DOHH2 (cell line): ENCODE measurements at regions not wholly inside any gene's neighbourhood (a gene's known extent, or its start where the extent isn't known, plus 50 kb on each side); places are given as distances from the start of the nearest gene placed in this dataset.
"Not testable (repeated sequence)": the region's sequence is repeated elsewhere in the genome, so short reads cannot be mapped to it uniquely, and the experiment has no call there.

Experiments
- H3F3A ChIP-seq: fragments of 200-600 bp; sonication (generic), shearing (Covaris generic); 2 replicates; pipeline ENCODE4 v1.6.0; 2016; ENCODE audit warnings: antibody characterized with exemption, mild to moderate bottlenecking; ENCODE audit not compliant: control insufficient read depth, insufficient read depth
- H3K27ac ChIP-seq: fragments of 200-600 bp; sonication (generic); 2 replicates; pipeline ENCODE4 v1.5.1; 2014; ENCODE audit warnings: low read depth, mild to moderate bottlenecking, low read length, moderate library complexity
- H3K27me3 ChIP-seq: fragments of 200-600 bp; sonication (generic); 2 replicates; pipeline ENCODE4 v1.6.1; 2014; ENCODE audit warnings: mild to moderate bottlenecking, low read length, mixed read lengths; ENCODE audit not compliant: control insufficient read depth
- H3K36me3 ChIP-seq: fragments of 200-600 bp; sonication (generic); 2 replicates; pipeline ENCODE4 v1.6.1; 2014; ENCODE audit warnings: mild to moderate bottlenecking, low read length, moderate library complexity, mixed read lengths; ENCODE audit not compliant: control insufficient read depth
- H3K4me1 ChIP-seq: fragments of 200-600 bp; sonication (generic); 2 replicates; pipeline ENCODE4 v1.6.1; 2014; ENCODE audit warnings: mild to moderate bottlenecking, low read length, mixed read lengths; ENCODE audit not compliant: control insufficient read depth
- H3K4me2 ChIP-seq: fragments of 200-600 bp; sonication (generic); 2 replicates; pipeline ENCODE4 v1.6.0; 2014; ENCODE audit warnings: mild to moderate bottlenecking, low read length, moderate library complexity
- H3K4me3 ChIP-seq: fragments of 200-600 bp; sonication (generic); 2 replicates; pipeline ENCODE4 v1.5.1; 2014; ENCODE audit warnings: mild to moderate bottlenecking, low read length, mixed read lengths
- H3K79me2 ChIP-seq: fragments of 200-600 bp; sonication (generic); 2 replicates; pipeline ENCODE4 v1.6.1; 2014; ENCODE audit warnings: mild to moderate bottlenecking, low read length, mixed read lengths; ENCODE audit not compliant: control insufficient read depth
- H3K9me2 ChIP-seq: fragments of 200-600 bp; sonication (generic); replicated peaks from 2 replicates; pipeline ENCODE4 v1.6.1; 2014; ENCODE audit warnings: mild to moderate bottlenecking, low read length, mixed read lengths; ENCODE audit not compliant: control insufficient read depth
- H3K9me3 ChIP-seq: fragments of 200-600 bp; sonication (generic); 2 replicates; pipeline ENCODE4 v1.6.1; 2014; ENCODE audit warnings: antibody characterized with exemption, low read length, mixed read lengths; ENCODE audit not compliant: control insufficient read depth, insufficient read depth
- H4K20me1 ChIP-seq: fragments of 200-600 bp; sonication (generic); 2 replicates; pipeline ENCODE4 v1.6.0; 2014; ENCODE audit warnings: low read depth, mild to moderate bottlenecking, antibody characterized with exemption, low read length, moderate library complexity; ENCODE audit not compliant: control insufficient read depth, insufficient read depth
- CTCF ChIP-seq: fragments of 200-600 bp; sonication (generic); IDR thresholded peaks from one replicate; pipeline ENCODE4 v1.5.1; 2014; ENCODE audit warnings: antibody characterized with exemption, mild to moderate bottlenecking, low read depth, low read length; ENCODE audit not compliant: poor library complexity, severe bottlenecking
- EZH2phosphoT487 ChIP-seq: fragments of 200-600 bp; sonication (generic); IDR thresholded peaks from 2 replicates; pipeline ENCODE4 v1.6.1; 2017; ENCODE audit warnings: borderline replicate concordance, mild to moderate bottlenecking, antibody characterized with exemption, low read length, moderate library complexity, mixed read lengths

- TF ChIP-seq CTCF (no peak), EZH2phosphoT487 (no peak)
- no peak overlapping the region for H3K4me3 ChIP-seq
- no peaks in the 10 kb centered on the region for H3K36me3 ChIP-seq
- H3K27me3 ChIP-seq: no peaks in the 10 kb centered on the region
- H3K9me2 ChIP-seq: no peaks in the 10 kb centered on the region; the same call in 1 of the 2 replicates
- H4K20me1 ChIP-seq: no peaks in the 10 kb centered on the region
- H3K9me3 ChIP-seq: no peaks in the 10 kb centered on the region
- H3K4me2 ChIP-seq: no peak overlapping the region
- H3K27ac ChIP-seq: no peak overlapping the region
- H3K4me1 ChIP-seq: no peaks in the 10 kb centered on the region
- no peaks in the 10 kb centered on the region for H3F3A ChIP-seq
- H3K79me2 ChIP-seq: no peaks in the 10 kb centered on the region
These were observed 428.5 kb upstream of the FRG2C start for GRCh38 chr3:75235631-75236030.

- Histone ChIP-seq H3K4me1 (no peaks in the 10 kb centered on the region), H4K20me1 (no peaks in the 10 kb centered on the region), H3K9me3 (no peaks in the 10 kb centered on the region), H3K27ac (no peak overlapping the region), H3K4me2 (no peak overlapping the region), H3K27me3 (no peaks in the 10 kb centered on the region), H3F3A (no peaks in the 10 kb centered on the region), H3K79me2 (no peaks in the 10 kb centered on the region), H3K9me2 (no peaks in the 10 kb centered on the region; the same call in 1 of the 2 replicates), H3K4me3 (no peak overlapping the region), H3K36me3 (no peaks in the 10 kb centered on the region)
- no peak for TF ChIP-seq EZH2phosphoT487
- no peak for TF ChIP-seq CTCF
These were observed 427.1 kb upstream of the FRG2C start for GRCh38 chr3:75237053-75237452.

- Histone ChIP-seq H3K4me2 (no peak overlapping the region), H3K27me3 (no peaks in the 10 kb centered on the region), H3F3A (no peaks in the 10 kb centered on the region), H3K27ac (no peak overlapping the region), H3K79me2 (no peaks in the 10 kb centered on the region), H3K4me1 (no peaks in the 10 kb centered on the region), H4K20me1 (no peaks in the 10 kb centered on the region), H3K4me3 (no peak overlapping the region), H3K36me3 (no peaks in the 10 kb centered on the region), H3K9me2 (no peaks in the 10 kb centered on the region; the same call in 1 of the 2 replicates), H3K9me3 (no peaks in the 10 kb centered on the region)
- no peak for TF ChIP-seq EZH2phosphoT487
- no peak for TF ChIP-seq CTCF
These were observed 426.7 kb upstream of the FRG2C start for GRCh38 chr3:75237477-75237876.

- not testable (repeated sequence) for H3K79me2 ChIP-seq, H3K4me1 ChIP-seq, H4K20me1 ChIP-seq, H3K9me3 ChIP-seq, H3K27ac ChIP-seq, H3K4me2 ChIP-seq, H3K36me3 ChIP-seq, H3K4me3 ChIP-seq, H3K27me3 ChIP-seq, H3F3A ChIP-seq, H3K9me2 ChIP-seq
These were observed 422.7 kb upstream of the FRG2C start for GRCh38 chr3:75241226-75241962.
